ENCODE measurements at regions not wholly inside any gene's neighbourhood (a gene's known extent, or its start where the extent isn't known, plus 50 kb on each side); places are given as distances from the start of the nearest gene placed in this dataset.

GRCh38 chr5:33235304-33235703 lies 205.5 kb upstream of the TARS1 start:
- TF ChIP-seq ZNF274 (IDR thresholded peaks at IDR 0.05; ENCODE audit: low read depth, low read length) (no peak), YY1 (IDR thresholded peaks at IDR 0.05; ENCODE audit: insufficient read depth, insufficient read length) (no peak)
